Panc1 (cell line): ENCODE measurements at regions not wholly inside any gene's neighbourhood (a gene's known extent, or its start where the extent isn't known, plus 50 kb on each side); places are given as distances from the start of the nearest gene placed in this dataset.

Source experiments
- POLR2AphosphoS5 ChIP-seq: IDR thresholded peaks from 2 replicates; pipeline ENCODE4 v1.6.1; 2012; ENCODE audit warnings: mild to moderate bottlenecking, low read depth, low read length, moderate library complexity
- TCF7L2 ChIP-seq: IDR thresholded peaks from 2 replicates; pipeline ENCODE4 v1.6.1; 2011; ENCODE audit warnings: mild to moderate bottlenecking, low read depth, low read length, inconsistent platforms
- TF ChIP-seq, protein P1 (sequence below): fragments of 450-650 bp; IDR thresholded peaks from 2 replicates; pipeline ENCODE4 v1.5.1; 2017; ENCODE audit warnings: mild to moderate bottlenecking
- TF ChIP-seq, protein P2 (sequence below), 2 experiments: IDR thresholded peaks; 2 replicates each; pipeline ENCODE4 v1.6.1; 2011 to 2012; ENCODE audit warnings: low read depth in 2 of 2, control low read depth in 1 of 2, low read length in 1 of 2, mild to moderate bottlenecking in 1 of 2, moderate library complexity in 1 of 2; ENCODE audit not compliant: insufficient read depth in 1 of 2

DNA sequence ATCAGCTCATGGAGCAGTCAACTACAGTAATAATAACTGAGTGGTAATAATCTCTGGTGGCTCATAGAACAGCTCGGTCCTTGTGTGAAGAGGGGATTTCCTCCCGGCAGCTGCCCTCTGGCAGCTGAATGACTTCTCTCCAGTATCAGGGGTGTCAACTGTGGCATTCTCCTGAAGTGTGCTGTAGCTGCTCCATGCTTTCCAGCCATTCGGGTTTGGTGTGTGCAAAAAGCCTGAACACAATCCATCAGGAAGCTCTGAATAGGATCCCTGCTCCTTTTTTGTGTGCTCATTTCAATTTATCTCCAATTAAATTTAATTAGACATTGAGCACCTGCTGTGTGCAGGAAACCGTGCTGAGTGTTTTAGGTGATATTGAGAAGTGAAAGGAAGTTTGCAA lies 59.8 kb upstream of the BARX1 start:
- TF ChIP-seq, protein P1, sequence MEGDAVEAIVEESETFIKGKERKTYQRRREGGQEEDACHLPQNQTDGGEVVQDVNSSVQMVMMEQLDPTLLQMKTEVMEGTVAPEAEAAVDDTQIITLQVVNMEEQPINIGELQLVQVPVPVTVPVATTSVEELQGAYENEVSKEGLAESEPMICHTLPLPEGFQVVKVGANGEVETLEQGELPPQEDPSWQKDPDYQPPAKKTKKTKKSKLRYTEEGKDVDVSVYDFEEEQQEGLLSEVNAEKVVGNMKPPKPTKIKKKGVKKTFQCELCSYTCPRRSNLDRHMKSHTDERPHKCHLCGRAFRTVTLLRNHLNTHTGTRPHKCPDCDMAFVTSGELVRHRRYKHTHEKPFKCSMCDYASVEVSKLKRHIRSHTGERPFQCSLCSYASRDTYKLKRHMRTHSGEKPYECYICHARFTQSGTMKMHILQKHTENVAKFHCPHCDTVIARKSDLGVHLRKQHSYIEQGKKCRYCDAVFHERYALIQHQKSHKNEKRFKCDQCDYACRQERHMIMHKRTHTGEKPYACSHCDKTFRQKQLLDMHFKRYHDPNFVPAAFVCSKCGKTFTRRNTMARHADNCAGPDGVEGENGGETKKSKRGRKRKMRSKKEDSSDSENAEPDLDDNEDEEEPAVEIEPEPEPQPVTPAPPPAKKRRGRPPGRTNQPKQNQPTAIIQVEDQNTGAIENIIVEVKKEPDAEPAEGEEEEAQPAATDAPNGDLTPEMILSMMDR: no peak
- no peak for TF ChIP-seq TCF7L2
- TF ChIP-seq POLR2AphosphoS5: no peak
- TF ChIP-seq, protein P2, sequence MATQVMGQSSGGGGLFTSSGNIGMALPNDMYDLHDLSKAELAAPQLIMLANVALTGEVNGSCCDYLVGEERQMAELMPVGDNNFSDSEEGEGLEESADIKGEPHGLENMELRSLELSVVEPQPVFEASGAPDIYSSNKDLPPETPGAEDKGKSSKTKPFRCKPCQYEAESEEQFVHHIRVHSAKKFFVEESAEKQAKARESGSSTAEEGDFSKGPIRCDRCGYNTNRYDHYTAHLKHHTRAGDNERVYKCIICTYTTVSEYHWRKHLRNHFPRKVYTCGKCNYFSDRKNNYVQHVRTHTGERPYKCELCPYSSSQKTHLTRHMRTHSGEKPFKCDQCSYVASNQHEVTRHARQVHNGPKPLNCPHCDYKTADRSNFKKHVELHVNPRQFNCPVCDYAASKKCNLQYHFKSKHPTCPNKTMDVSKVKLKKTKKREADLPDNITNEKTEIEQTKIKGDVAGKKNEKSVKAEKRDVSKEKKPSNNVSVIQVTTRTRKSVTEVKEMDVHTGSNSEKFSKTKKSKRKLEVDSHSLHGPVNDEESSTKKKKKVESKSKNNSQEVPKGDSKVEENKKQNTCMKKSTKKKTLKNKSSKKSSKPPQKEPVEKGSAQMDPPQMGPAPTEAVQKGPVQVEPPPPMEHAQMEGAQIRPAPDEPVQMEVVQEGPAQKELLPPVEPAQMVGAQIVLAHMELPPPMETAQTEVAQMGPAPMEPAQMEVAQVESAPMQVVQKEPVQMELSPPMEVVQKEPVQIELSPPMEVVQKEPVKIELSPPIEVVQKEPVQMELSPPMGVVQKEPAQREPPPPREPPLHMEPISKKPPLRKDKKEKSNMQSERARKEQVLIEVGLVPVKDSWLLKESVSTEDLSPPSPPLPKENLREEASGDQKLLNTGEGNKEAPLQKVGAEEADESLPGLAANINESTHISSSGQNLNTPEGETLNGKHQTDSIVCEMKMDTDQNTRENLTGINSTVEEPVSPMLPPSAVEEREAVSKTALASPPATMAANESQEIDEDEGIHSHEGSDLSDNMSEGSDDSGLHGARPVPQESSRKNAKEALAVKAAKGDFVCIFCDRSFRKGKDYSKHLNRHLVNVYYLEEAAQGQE (IDR thresholded peaks at IDR 0.05; ENCODE audit: insufficient read depth in 1 of 2, low read depth in 2 of 2, low read length in 1 of 2): no peak
